Epithelial cell of esophagus (primary cell): ENCODE measurements at regions not wholly inside any gene's neighbourhood (a gene's known extent, or its start where the extent isn't known, plus 50 kb on each side); places are given as distances from the start of the nearest gene placed in this dataset.

Source experiments
- DNase-seq: peaks from one replicate; pipeline ENCODE4 v3.0.0; 2010; ENCODE audit warnings: low read depth
- H3K4me3 ChIP-seq: 2 replicates; pipeline ENCODE4 v1.5.1; 2011; ENCODE audit warnings: mild to moderate bottlenecking, low read length, control low read depth
- CTCF ChIP-seq: IDR thresholded peaks from 2 replicates; pipeline ENCODE4 v1.5.1; 2011; ENCODE audit warnings: low read depth, mild to moderate bottlenecking, low read length, control low read depth, inconsistent platforms; ENCODE audit not compliant: insufficient read depth; ENCODE audit errors: missing control alignments

DNA sequence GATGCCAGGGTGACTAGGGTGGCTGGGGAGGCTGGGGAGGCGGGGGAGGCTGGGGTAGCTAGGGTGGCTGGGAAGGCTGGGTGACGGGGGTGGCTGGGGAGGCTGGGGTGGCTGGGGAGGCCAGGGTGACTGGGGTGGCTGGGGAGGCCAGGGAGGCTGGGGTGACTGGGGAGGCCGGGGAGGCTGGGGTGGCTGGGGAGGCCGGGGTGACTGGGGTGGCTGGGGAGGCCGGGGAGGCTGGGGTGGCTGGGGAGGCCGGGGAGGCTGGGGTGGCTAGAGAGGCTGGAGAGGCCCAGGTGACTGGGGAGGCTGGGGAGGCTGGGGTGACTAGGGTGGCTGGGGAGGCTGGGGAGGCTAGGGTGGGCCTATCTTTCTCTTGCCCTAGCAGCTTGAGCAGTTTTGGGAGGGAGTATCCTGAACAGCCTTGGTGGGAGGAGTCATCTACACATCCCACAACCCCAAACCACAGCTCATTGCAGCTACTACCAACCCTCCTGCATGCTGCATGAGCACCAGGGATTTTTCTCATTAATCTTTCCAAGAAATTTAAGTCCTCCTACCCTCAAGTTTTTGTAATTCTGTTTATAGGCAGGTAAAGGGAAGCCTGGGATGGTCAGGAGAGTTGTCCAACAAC, 203.2 kb upstream of the IRX1 start:
- TF ChIP-seq CTCF, result no peak
- DNase-seq, result no peak
- H3K4me3 ChIP-seq, result no peak overlapping the region

DNA sequence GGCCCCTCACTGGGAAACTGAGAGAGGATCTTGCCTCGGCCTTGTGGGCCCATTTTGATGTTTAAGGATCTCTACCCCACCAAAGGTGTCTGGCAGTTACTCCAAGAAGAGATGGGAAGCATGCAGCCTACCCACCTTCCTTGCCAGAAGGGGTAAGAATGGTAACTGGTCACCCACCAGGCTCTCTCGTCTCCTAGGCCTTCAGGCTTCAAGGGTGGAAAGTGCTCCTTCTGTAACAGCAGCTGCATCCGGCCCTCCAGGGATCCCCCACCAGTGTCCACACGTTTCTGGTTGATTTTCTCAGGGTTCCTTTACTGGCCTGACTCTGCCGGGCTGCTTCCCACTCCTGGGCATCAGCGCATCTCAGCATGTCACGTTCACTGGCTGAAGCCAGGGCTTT, 204.4 kb upstream of the IRX1 start:
- no peak for DNase-seq
- no peak overlapping the region for H3K4me3 ChIP-seq
- TF ChIP-seq CTCF, result no peak

DNA sequence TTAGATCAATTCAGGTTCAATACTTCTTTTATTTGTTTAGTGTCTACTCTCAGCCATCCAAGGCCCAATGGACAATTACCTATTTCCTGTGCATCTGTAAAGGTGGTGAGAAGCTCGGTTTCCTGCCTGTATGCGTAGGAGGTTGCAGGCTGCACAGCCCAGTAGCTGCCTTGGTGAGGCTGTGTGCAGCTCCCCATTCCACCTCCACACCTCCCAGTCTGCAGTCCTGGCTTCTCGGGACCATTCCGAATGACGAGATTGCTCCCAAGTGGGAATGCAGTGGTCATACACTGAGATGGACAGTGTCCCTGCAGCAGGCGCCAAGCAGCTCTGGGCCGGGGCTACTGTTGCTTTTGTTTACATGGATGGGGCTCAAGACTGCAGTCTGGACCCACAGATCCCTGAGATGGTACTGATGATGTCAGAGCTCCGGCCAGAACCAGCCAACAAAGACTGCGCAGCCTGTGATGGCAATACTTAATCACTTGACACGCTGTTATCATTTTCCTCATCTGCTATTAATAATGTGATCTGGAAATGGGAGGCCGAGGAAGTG, 206.1 kb upstream of the IRX1 start:
- no peak for DNase-seq
- TF ChIP-seq CTCF, result no peak
- no peak overlapping the region for H3K4me3 ChIP-seq

- TF ChIP-seq CTCF, result no peak
- DNase-seq, result no peak
- H3K4me3 ChIP-seq, result no peak overlapping the region
These were observed 209.0 kb upstream of the IRX1 start for GRCh38 chr5:3386637-3387036.

- TF ChIP-seq CTCF, result no peak
- DNase-seq, result no peak
- H3K4me3 ChIP-seq, result no peak overlapping the region
These were observed 209.6 kb upstream of the IRX1 start for GRCh38 chr5:3385991-3386519.

DNA sequence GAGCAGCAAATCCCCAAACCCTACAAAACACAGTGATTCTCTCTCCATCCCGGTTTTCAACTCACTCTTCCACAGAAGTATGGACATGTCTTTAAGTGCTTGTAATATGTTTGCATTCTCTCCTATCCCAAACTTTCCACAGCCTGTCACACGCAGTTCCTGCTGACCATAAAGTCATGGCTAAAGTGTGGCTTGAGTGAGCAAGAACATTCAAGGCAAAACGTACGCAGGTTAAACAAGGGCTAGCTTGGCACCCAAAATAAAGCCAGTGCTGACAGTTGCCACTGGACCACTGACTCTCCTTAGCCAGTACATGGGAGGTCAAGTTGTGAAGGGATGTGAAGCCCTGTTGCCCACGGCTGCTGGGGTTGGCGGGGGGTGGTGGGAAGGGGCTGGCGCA, 211.1 kb upstream of the IRX1 start:
- no peak for DNase-seq
- H3K4me3 ChIP-seq, result no peak overlapping the region
- no peak for TF ChIP-seq CTCF

DNA sequence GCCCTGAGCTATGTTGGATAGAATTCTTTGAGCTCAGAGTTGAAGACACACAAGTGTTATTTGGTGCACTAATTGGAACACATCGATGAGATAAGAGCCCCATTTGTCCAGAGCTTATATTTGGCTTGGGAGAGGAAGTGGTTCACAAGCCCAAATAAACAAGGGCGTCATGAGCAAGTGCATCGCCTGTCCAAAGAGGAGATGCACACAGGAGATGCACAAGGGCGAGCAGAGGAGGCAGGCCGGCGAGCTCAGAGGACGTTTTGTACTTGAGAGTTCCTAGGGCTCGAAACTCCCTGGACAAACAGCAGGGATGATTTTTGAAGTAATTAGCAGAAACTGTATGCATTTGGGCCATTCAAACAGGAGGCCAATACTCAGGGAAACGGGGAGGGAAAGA, 212.8 kb upstream of the IRX1 start:
- H3K4me3 ChIP-seq, result no peak overlapping the region
- TF ChIP-seq CTCF, result no peak
- DNase-seq, result no peak
